ENCODE measurements at regions not wholly inside any gene's neighbourhood (a gene's known extent, or its start where the extent isn't known, plus 50 kb on each side); places are given as distances from the start of the nearest gene placed in this dataset.

DNA sequence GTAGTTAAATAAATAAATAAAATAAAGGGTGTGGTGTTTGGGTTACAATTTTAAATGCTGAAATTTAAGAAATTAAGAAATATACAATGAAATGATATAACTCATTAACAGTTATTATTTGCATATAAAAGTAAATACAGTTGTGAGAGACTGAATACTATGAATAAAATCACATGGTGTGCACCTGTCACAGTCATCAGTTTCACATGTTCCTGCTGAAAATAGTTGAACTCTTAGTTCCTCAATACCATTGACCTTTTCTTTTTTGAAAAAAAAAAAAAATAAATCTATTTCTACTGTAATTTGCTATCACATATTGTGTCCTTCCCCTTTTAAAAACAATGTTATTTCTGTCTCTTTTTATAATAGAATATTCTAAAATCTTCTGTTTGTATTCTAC is 130.9 kb upstream of the CHD1 start:
- Histone ChIP-seq H2AFZ (ENCODE audit: low read length) (no peak overlapping the region), H3K4me3 (ENCODE audit: low read length) (peak overlapping the region; percentile 13), H3K27me3 (replicated peaks; ENCODE audit: insufficient read depth, low read length) (no peaks in the 10 kb centered on the region), H3K4me1 (ENCODE audit: low read length) (peaks cover 9% of the 10 kb centered on the region; the same call in 1 of the 2 replicates), H3K79me2 (ENCODE audit: low read length) (no peaks in the 10 kb centered on the region), H3K36me3 (replicated peaks; ENCODE audit: insufficient read depth, low read length) (no peaks in the 10 kb centered on the region), H3K9ac (ENCODE audit: low read length) (no peak overlapping the region), H3K4me2 (ENCODE audit: low read depth, low read length) (peak overlapping the region; percentile 42; the same call in 1 of the 2 replicates), H3K9me2 (replicated peaks; ENCODE audit: insufficient read depth, low read length) (no peaks in the 10 kb centered on the region), H3F3A (ENCODE audit: insufficient read depth, low read length) (no peaks in the 10 kb centered on the region), H4K20me1 (ENCODE audit: insufficient read depth, low read length) (no peaks in the 10 kb centered on the region), H3K9me3 (replicated peaks; ENCODE audit: insufficient read depth, low read length) (no peaks in the 10 kb centered on the region), H3K27ac (ENCODE audit: low read length) (no peak overlapping the region)
- DNase-seq, result peak; percentile 24
- TF ChIP-seq CTCF (IDR thresholded peaks at IDR 0.05; ENCODE audit: low read length), result no peak
- no peak for TF ChIP-seq EZH2phosphoT487 (IDR thresholded peaks at IDR 0.05; ENCODE audit: low read length)
- TF ChIP-seq EZH2 (optimal IDR thresholded peaks at IDR 0.05; ENCODE audit: low read depth, low read length), result no peak

DNA sequence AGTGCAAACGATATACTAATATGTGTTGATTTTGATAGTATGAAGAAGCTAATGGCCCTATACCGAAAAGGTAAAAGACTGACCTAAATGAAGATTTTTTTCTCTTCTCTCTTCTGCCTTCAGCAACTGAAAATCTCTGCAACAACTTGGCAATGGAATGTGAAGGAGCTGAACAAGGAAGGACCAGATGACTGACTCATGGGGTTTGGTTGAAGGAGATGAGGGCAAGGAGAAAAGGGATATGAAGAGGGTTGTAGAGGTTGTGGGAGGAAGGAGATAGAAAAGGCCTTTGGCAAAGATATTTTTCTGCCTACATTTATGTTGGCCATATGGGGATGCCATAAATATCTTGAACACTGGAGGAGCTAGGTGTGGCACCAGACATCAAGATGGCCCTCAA is 129.7 kb upstream of the CHD1 start:
- TF ChIP-seq CTCF (IDR thresholded peaks at IDR 0.05; ENCODE audit: low read length) (no peak), EZH2phosphoT487 (IDR thresholded peaks at IDR 0.05; ENCODE audit: low read length) (no peak), EZH2 (optimal IDR thresholded peaks at IDR 0.05; ENCODE audit: low read depth, low read length) (no peak)
- Histone ChIP-seq H3F3A (ENCODE audit: insufficient read depth, low read length) (no peaks in the 10 kb centered on the region), H4K20me1 (ENCODE audit: insufficient read depth, low read length) (no peaks in the 10 kb centered on the region), H3K27ac (ENCODE audit: low read length) (no peak overlapping the region), H3K79me2 (ENCODE audit: low read length) (no peaks in the 10 kb centered on the region), H3K9me3 (replicated peaks; ENCODE audit: insufficient read depth, low read length) (no peaks in the 10 kb centered on the region), H3K27me3 (replicated peaks; ENCODE audit: insufficient read depth, low read length) (no peaks in the 10 kb centered on the region), H3K4me2 (ENCODE audit: low read depth, low read length) (no peak overlapping the region), H3K4me1 (ENCODE audit: low read length) (peaks cover 9% of the 10 kb centered on the region; the same call in 1 of the 2 replicates), H3K4me3 (ENCODE audit: low read length) (no peak overlapping the region), H3K36me3 (replicated peaks; ENCODE audit: insufficient read depth, low read length) (no peaks in the 10 kb centered on the region), H2AFZ (ENCODE audit: low read length) (no peak overlapping the region), H3K9ac (ENCODE audit: low read length) (no peak overlapping the region), H3K9me2 (replicated peaks; ENCODE audit: insufficient read depth, low read length) (no peaks in the 10 kb centered on the region)
- DNase-seq, result no peak

- no peak for TF ChIP-seq EZH2phosphoT487 (IDR thresholded peaks at IDR 0.05; ENCODE audit: low read length)
- no peak for TF ChIP-seq EZH2 (optimal IDR thresholded peaks at IDR 0.05; ENCODE audit: low read depth, low read length)
- TF ChIP-seq CTCF (IDR thresholded peaks at IDR 0.05; ENCODE audit: low read length), result no peak
Measured at GRCh38 chr5:99054972-99055371, 126.2 kb upstream of the CHD1 start.

More at GRCh38 chr5:99054972-99055371, 126.2 kb upstream of the CHD1 start:
- DNase-seq, result peak; percentile 30
- Histone ChIP-seq H3K4me2 (ENCODE audit: low read depth, low read length) (no peak overlapping the region), H3F3A (ENCODE audit: insufficient read depth, low read length) (no peaks in the 10 kb centered on the region), H3K27ac (ENCODE audit: low read length) (no peak overlapping the region), H3K79me2 (ENCODE audit: low read length) (no peaks in the 10 kb centered on the region), H3K4me3 (ENCODE audit: low read length) (no peak overlapping the region), H3K9me2 (replicated peaks; ENCODE audit: insufficient read depth, low read length) (no peaks in the 10 kb centered on the region), H3K9ac (ENCODE audit: low read length) (no peak overlapping the region), H2AFZ (ENCODE audit: low read length) (no peak overlapping the region), H4K20me1 (ENCODE audit: insufficient read depth, low read length) (no peaks in the 10 kb centered on the region), H3K27me3 (replicated peaks; ENCODE audit: insufficient read depth, low read length) (no peaks in the 10 kb centered on the region), H3K36me3 (replicated peaks; ENCODE audit: insufficient read depth, low read length) (no peaks in the 10 kb centered on the region), H3K4me1 (ENCODE audit: low read length) (peaks cover 3% of the 10 kb centered on the region; the same call in 1 of the 2 replicates), H3K9me3 (replicated peaks; ENCODE audit: insufficient read depth, low read length) (no peaks in the 10 kb centered on the region)

All from MM.1S (cell line).